ENCODE measurements at regions not wholly inside any gene's neighbourhood (a gene's known extent, or its start where the extent isn't known, plus 50 kb on each side); places are given as distances from the start of the nearest gene placed in this dataset.
A peak's percentile ranks its signal among the peaks of the same experiment; 100 is the strongest.
"Not testable (repeated sequence)": the region's sequence is repeated elsewhere in the genome, so short reads cannot be mapped to it uniquely, and the experiment has no call there.

DNA sequence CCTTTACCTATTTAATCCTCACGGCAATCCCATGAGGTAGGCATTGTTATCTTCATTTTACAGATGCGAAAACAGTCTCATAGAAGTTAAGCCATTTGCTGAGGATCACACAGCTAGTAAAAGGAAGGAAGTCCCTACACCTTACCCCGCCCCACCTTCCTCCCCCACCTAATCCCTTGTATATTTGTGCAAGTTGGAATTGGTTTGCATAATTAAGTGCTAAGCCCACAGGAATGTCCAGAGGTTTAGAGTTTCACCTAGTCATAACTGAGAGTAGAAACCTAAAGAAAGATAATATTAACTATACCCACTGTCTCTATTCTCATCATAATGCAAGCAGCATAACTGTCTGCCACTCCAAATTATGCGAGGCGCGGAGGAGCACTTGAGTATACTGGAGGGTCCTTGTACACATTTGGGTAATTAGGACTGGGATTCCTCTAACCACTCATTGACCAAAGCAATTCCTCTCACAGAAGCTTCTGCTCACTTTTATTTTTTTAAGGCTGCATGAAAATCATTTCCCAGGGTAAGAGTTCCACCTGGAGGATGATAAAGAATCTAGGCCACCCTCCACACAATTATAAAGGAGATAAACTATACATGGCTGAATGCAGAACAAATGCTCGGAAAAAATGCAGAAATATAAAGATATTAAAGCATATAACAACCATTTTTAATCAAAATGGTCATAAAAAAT, 199.9 kb downstream of the FAM181B start:
- no peak for DNase-seq (ENCODE audit: low spot score)

GRCh38 chr11:82529936-82530335, 203.7 kb downstream of the FAM181B start:
- DNase-seq (ENCODE audit: low spot score) = no peak

- no peak for DNase-seq (ENCODE audit: low spot score)
Observed at GRCh38 chr11:82527081-82527584, 206.5 kb downstream of the FAM181B start.

DNA sequence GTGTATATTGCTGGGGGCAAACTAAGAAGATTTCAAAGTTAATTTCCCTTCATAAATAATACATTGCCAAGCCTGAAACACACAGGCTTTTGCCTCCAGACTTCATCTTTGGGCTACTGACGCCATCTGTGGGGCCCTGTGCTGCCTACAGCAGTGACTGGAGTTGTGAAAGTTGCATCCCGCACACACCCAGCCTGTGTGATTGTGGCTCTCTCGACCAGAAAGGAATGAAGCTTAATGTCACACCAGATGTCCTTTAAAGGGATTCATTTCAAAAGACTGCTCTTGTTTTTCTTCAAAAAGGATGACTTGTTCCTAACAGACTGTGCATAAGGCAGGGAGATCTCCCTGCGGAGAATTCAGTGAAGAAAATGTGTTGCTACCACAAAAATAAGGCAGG, 210.5 kb downstream of the FAM181B start:
- no peak for DNase-seq (ENCODE audit: low spot score)

DNA sequence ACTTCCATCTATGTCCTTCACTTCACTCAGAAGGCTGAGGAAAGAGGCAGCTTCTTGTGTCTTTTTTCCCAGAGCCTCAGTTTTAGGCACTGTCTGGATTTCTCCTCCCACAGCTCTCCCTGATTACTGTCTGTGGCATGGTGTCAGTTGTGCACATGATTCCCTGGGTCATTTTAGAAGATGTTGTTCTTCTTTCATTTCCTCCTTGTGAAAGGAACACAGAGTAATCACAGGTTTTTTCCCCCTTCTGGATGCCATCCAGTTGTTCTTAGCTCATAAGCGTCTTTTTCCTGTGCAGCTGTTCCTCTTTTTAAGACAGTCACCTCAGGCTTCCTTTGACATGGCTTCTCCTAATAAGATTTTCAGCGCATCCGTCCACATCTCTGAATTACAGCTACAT, 212.2 kb downstream of the FAM181B start:
- DNase-seq (ENCODE audit: low spot score) = no peak

- no peak for DNase-seq (ENCODE audit: low spot score)
Observed at GRCh38 chr11:82507288-82507687, 226.4 kb downstream of the FAM181B start.

DNA sequence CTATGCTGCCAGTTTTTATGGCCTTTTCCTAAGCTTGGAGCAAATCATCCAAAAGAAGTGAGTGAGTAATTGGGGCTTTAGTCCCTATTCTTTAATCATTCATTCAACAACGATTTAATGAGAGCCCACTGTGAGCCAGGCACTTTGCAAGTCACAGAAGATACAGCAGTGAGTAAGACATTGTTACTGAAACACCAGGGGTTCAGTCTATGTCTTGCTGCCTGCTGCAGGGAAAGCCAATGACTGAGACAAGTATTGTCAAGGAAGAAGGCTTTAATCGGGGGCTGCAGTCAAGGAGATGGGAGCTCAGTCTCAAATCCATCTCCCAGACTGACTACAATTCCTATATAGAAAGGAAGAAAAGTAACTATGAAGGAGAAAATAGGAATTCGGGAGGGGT, 228.3 kb downstream of the FAM181B start:
- no peak for DNase-seq (ENCODE audit: low spot score)

DNA sequence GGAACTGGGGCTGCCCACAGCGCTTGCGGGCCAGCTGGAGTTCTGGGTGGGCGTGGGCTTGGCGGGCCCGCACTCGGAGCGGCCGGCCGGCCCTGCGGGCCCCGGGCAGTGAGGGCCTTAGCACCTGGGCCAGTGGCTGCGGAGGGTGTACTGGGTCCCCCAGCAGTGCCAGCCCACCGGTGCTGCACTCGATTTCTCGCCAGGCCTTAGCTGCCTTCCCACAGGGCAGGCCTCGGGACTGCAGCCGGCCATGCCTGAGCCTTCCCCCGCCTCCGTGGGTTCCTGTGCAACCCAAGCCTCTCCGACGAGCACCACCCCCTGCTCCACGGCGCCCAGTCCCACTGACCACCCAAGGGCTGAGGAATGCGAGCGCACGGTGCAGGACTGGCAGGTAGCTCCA, 232.5 kb downstream of the FAM181B start:
- not testable (repeated sequence) for DNase-seq (ENCODE audit: low spot score)

- DNase-seq (ENCODE audit: low spot score) = peak; percentile 12
Observed at GRCh38 chr11:82494988-82495432, 238.7 kb downstream of the FAM181B start.

DNA sequence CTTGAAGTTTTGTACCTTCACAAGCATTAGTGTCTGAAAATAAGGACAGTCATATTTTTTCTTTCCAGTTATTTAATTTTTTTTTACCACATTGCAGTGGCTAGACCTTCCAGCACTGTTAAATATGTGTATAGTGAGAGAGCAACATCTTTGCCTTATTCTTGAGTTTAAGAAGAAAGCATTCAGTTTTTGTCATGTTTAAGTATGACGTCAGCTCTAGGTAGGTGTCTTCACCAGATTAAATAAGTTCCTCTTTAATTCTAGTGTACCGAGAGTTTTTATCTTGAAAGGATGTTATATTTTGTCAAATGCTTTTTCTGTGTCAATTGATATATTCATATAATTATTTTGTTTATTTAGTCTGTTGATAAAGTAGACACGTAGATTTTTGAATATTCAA, 258.8 kb downstream of the FAM181B start:
- DNase-seq (ENCODE audit: low spot score) = no peak

DNA sequence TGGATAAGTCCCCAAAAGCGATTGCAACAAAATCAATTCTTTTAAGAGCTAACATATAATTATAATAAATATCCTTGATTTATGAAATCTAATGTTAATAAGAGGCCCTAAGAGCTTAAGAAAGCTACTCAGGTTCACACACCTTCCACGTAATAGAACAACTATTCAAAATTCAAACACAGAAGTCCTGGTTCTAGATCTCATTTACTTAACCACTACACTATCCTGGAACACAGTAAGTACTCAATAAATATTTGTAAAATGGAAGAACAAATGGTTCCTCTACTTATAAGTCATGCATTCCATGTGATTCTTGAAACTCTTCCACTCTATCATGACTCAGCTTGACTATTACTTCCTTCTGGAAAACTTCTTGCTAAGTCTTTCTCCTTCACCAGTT, 268.2 kb downstream of the FAM181B start:
- DNase-seq (ENCODE audit: low spot score) = peak; percentile 17

- no peak for DNase-seq (ENCODE audit: low spot score)
Observed at GRCh38 chr11:82462608-82463242, 270.9 kb downstream of the FAM181B start.

GRCh38 chr11:82458761-82459160, 274.9 kb downstream of the FAM181B start:
- DNase-seq (ENCODE audit: low spot score) = no peak

DNA sequence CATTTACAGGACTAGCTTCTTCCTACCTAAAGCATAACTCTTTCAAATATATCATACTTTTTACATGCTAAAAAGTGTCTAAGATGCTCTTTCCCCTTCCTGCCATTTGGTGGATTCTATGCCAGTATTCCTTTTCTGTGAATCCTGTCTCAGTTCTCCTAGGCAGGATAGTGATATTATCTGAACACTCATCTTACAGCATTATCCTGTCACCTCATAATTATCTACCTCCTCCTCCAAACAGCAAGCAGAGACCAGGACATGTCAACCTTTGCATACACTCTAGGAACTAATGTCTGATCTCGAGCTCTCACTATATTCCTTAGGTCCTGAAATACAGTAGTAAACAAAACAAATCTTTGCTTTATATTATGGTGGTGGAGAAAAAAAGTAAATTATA, 275.5 kb downstream of the FAM181B start:
- DNase-seq (ENCODE audit: low spot score) = no peak

- no peak for DNase-seq (ENCODE audit: low spot score)
Observed at GRCh38 chr11:82450996-82451395, 282.7 kb downstream of the FAM181B start.

GRCh38 chr11:82406611-82407010, 327.1 kb downstream of the FAM181B start:
- no peak for DNase-seq (ENCODE audit: low spot score)

DNA sequence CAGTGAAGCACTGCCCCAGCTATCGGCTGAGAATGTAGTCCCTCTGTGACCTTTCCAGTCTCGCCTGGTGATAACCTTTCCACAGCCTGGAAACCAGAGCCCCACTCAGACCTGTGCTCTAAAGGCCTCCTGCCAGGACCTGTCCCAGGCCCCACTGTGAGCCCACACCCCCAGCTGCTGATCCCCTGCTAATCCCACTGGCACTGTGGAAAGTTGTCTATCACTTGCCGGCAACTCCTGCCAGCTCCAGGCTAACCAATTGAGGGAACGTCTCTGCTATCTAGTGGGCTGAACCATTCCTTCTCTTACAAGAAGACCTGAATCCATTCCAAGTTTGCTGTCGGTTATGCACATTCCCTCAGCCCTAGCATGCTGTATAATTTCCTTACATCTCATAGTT, 328.2 kb downstream of the FAM181B start:
- no peak for DNase-seq (ENCODE audit: low spot score)

GRCh38 chr11:82404981-82405380, 328.7 kb downstream of the FAM181B start:
- no peak for DNase-seq (ENCODE audit: low spot score)

- no peak for DNase-seq (ENCODE audit: low spot score)
Observed at GRCh38 chr11:82403640-82404305, 329.9 kb downstream of the FAM181B start.

GRCh38 chr11:82398300-82398815, 335.3 kb downstream of the FAM181B start:
- peak; percentile 81 for DNase-seq (ENCODE audit: low spot score)

DNA sequence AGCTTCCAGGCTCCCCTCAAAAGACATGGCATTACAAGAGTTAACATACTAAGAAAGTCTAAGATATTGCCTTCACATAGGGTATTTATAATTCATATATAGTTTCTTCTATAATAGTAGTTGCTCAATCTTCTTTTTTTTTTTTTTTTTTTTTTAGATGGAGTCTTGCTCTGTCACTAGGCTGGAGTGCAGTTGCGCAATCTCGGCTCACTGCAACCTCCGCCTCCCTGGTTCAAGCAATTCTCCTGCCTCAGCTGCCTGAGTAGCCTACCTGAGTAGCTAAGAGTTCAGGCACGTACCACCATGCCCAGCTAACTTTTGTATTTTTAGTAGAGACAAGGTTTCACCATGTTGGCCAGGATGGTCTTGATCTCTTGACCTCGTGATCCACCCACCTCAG, 337.0 kb downstream of the FAM181B start:
- not testable (repeated sequence) for DNase-seq (ENCODE audit: low spot score)

DNA sequence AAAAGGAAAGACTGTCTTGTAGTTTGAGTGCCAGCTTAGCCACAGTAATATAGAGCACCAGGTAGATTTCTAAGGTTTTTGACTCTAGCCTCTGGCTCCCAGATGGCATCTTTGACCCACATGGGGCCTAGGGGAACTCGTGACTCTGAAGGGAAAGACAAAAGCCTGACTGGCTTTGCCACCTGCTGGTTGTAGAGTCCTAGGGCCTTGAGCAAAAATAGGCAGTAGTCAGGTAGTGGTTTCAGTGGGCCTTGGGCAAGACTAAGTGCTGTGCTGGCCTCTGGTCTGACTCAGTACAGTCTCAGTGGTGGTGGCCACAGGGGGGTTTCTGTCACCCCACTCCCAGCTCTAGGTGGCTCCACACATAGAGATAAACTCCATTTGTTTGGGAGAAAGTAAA, 349.4 kb downstream of the FAM181B start:
- no peak for DNase-seq (ENCODE audit: low spot score)

Data from kidney tubule cell (primary cell).